Endothelial cell of umbilical vein (primary cell): ENCODE measurements at regions not wholly inside any gene's neighbourhood (a gene's known extent, or its start where the extent isn't known, plus 50 kb on each side); places are given as distances from the start of the nearest gene placed in this dataset.

ENCODE experiments used
- BruUV-seq: library from RNA; stranded (reverse); fragments of 400-500 nt; replicated peaks from 2 replicates; lab custom pipeline; 2021; lab: Mats Ljungman, UMichigan
- CTCF ChIA-PET: fragments of 300-600, 350-600 bp; sonication (Branson Sonifier 250); formaldehyde crosslinking; loops from one replicate; lab custom pipeline; 2021; ENCODE audit warnings: antibody characterized with exemption, inconsistent platforms; lab: Charles Lee
- POLR2A ChIA-PET: fragments of 300-600, 350-600 bp; sonication (Branson Sonifier 250); formaldehyde crosslinking; loops from one replicate; lab custom pipeline; 2021; ENCODE audit warnings: antibody characterized with exemption, inconsistent platforms; lab: Charles Lee
- DNase-seq: peaks from one replicate; pipeline ENCODE4 v3.0.0-alpha.2; 2011; ENCODE audit warnings: low read depth, low spot score
- FAIRE-seq: peaks from 2 replicates; lab custom pipeline; 2011; peaks lifted over from hg19 to GRCh38; lab: Jason Lieb, UNC
- H2AFZ ChIP-seq: 2 replicates; pipeline ENCODE4 v1.6.0; 2012; ENCODE audit warnings: low read depth, low read length, control low read depth, inconsistent platforms
- H3K27ac ChIP-seq: 2 replicates; pipeline ENCODE4 v1.5.1; 2011; ENCODE audit warnings: low read depth, mild to moderate bottlenecking, control low read depth, low read length, moderate library complexity; ENCODE audit not compliant: insufficient read depth
- H3K27me3 ChIP-seq, 2 experiments: 2 replicates each; pipeline versions ENCODE4 v1.6.0 to v1.6.1; 2011; ENCODE audit warnings: low read length in 2 of 2, mixed read lengths in 1 of 2; ENCODE audit not compliant: control insufficient read depth in 2 of 2, insufficient read depth in 2 of 2
- H3K36me3 ChIP-seq, 2 experiments: 2 replicates in 1 of 2; 3 replicates in 1 of 2; pipeline ENCODE4 v1.5.1; 2011; ENCODE audit warnings: low read length in 2 of 2, mild to moderate bottlenecking in 1 of 2, moderate library complexity in 1 of 2; ENCODE audit not compliant: control insufficient read depth in 2 of 2, insufficient read depth in 2 of 2; ENCODE audit errors: extremely low read depth in 1 of 2
- H3K4me1 ChIP-seq: 3 replicates; pipeline ENCODE4 v1.5.1; 2011; ENCODE audit warnings: mild to moderate bottlenecking, low read length; ENCODE audit not compliant: control insufficient read depth, insufficient read depth; ENCODE audit errors: extremely low read depth
- H3K4me2 ChIP-seq: 2 replicates; pipeline ENCODE4 v1.6.1; 2011; ENCODE audit warnings: low read length, control low read depth, mixed read lengths; ENCODE audit not compliant: insufficient read depth
- H3K4me3 ChIP-seq, 3 experiments: fragments of 200-600 bp in 1 of 3; sonication (generic), shearing (Covaris generic) in 1 of 3; replicated peaks in 1 of 3; 2 replicates each; pipeline ENCODE4 v1.5.1; 2011 to 2016; ENCODE audit warnings: control low read depth in 3 of 3, low read length in 3 of 3, mild to moderate bottlenecking in 2 of 3, inconsistent platforms in 1 of 3, low read depth in 1 of 3, moderate library complexity in 1 of 3; ENCODE audit not compliant: insufficient read depth in 1 of 3
- H3K79me2 ChIP-seq: 2 replicates; pipeline ENCODE4 v1.6.0; 2012; ENCODE audit warnings: low read length, inconsistent platforms; ENCODE audit not compliant: control insufficient read depth, insufficient read depth
- H3K9ac ChIP-seq: replicated peaks from 2 replicates; pipeline ENCODE3; 2011; ENCODE audit warnings: low read length, control low read depth; ENCODE audit not compliant: insufficient read depth; ENCODE audit errors: extremely low read depth
- H3K9me1 ChIP-seq: replicated peaks from 3 replicates; pipeline ENCODE4 v1.6.0; 2011; ENCODE audit warnings: mild to moderate bottlenecking, low read length; ENCODE audit not compliant: control insufficient read depth, insufficient read depth; ENCODE audit errors: extremely low read depth
- H3K9me3 ChIP-seq: replicated peaks from 2 replicates; pipeline ENCODE4 v1.5.1; 2012; ENCODE audit warnings: low read length, inconsistent platforms; ENCODE audit not compliant: control insufficient read depth, insufficient read depth
- H4K20me1 ChIP-seq: replicated peaks from 2 replicates; pipeline ENCODE3; 2011; ENCODE audit warnings: mild to moderate bottlenecking, low read length; ENCODE audit not compliant: control insufficient read depth, insufficient read depth; ENCODE audit errors: extremely low read depth
- CTCF ChIP-seq, 2 donors: IDR thresholded peaks; 1 replicate in 1 of 2; 2 replicates in 1 of 2; pipeline ENCODE4 v1.5.1; 2011; ENCODE audit warnings: low read length in 2 of 2, mild to moderate bottlenecking in 2 of 2, moderate library complexity in 2 of 2, control low read depth in 1 of 2, inconsistent platforms in 1 of 2, low read depth in 1 of 2; ENCODE audit not compliant: insufficient read depth in 1 of 2; ENCODE audit errors: extremely low read depth in 1 of 2
- EZH2 ChIP-seq: IDR thresholded peaks from 2 replicates; pipeline ENCODE4 v1.6.1; 2012; ENCODE audit warnings: borderline replicate concordance, low read depth, mild to moderate bottlenecking, moderate library complexity, low read length, inconsistent platforms; ENCODE audit not compliant: severe bottlenecking
- FOS ChIP-seq: IDR thresholded peaks from 2 replicates; pipeline ENCODE4 v1.6.1; 2011; ENCODE audit warnings: mild to moderate bottlenecking, low read length, moderate library complexity, borderline replicate concordance; ENCODE audit not compliant: insufficient read depth
- GATA2 ChIP-seq: IDR thresholded peaks from 2 replicates; pipeline ENCODE4 v1.7.0; 2011; ENCODE audit warnings: low read depth, mild to moderate bottlenecking, moderate library complexity, mixed read lengths, low read length; ENCODE audit not compliant: insufficient read length, insufficient read depth
- JUN ChIP-seq: IDR thresholded peaks from 2 replicates; pipeline ENCODE4 v1.6.1; 2011; ENCODE audit warnings: borderline replicate concordance, low read depth; ENCODE audit not compliant: insufficient read length, insufficient read depth
- MYC ChIP-seq: IDR thresholded peaks from one replicate; pipeline ENCODE4 v1.6.1; 2011; ENCODE audit warnings: mild to moderate bottlenecking, low read depth, low read length
- POLR2A ChIP-seq: IDR thresholded peaks from 2 replicates; pipeline ENCODE4 v1.6.1; 2012; ENCODE audit warnings: low read depth, mild to moderate bottlenecking, control low read depth, low read length
- POLR2AphosphoS5 ChIP-seq: IDR thresholded peaks from 2 replicates; pipeline ENCODE4 v1.6.1; 2012; ENCODE audit warnings: low read depth, mild to moderate bottlenecking, control low read depth, low read length, moderate library complexity; ENCODE audit not compliant: insufficient read depth
- dilution Hi-C: fragments of 300-500 bp; cut with MboI; formaldehyde crosslinking; loops from one replicate; pipeline ENCODE4 v1.15.0; 2019; ENCODE audit warnings: low sequenced_read_pairs; ENCODE audit not compliant: extremely low pct_ligation_motif_present
- intact Hi-C: fragments of 100-400 bp; cut with micrococcal nuclease; formaldehyde crosslinking; loops from one replicate; pipeline ENCODE4 v1.10.0; 2022
- TF ChIP-seq, protein P1 (sequence below): IDR thresholded peaks from 2 replicates; pipeline ENCODE4 v1.6.1; 2011; ENCODE audit not compliant: insufficient read depth, insufficient read length

DNA sequence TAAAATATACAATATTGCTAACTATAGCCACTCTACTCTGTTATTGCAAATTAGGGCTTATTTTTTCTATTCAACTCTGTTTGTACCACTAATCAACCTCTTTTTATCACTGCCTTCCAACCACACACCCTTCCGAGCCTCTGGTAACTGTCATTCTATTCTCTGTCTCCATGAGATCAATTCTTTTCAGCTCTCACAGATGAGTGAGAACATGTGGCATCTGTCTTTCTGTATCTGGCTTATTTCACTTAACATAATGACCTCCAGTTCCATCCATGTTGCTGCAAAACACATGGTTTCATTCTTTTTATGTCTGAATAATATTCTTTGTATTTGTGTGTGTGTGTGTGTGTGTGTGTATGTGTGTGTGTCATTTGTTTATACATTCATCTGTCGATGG, 350.1 kb upstream of the DACH1 start:
- no peak overlapping the region for H3K4me2 ChIP-seq
- no peak overlapping the region for H2AFZ ChIP-seq
- TF ChIP-seq, protein P1, sequence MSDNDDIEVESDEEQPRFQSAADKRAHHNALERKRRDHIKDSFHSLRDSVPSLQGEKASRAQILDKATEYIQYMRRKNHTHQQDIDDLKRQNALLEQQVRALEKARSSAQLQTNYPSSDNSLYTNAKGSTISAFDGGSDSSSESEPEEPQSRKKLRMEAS, result no peak
- no peaks in the 10 kb centered on the region for H3K36me3 ChIP-seq
- no peak overlapping the region for H3K9ac ChIP-seq
- no peaks in the 10 kb centered on the region for H3K9me3 ChIP-seq
- ChIA-PET POLR2A (no interaction called here), CTCF (no interaction called here)
- dilution Hi-C loops, result no loop called here
- FAIRE-seq (no peak), DNase-seq (no peak)
- no TSS peak for BruUV-seq
- no peaks in the 10 kb centered on the region for H3K27me3 ChIP-seq
- no peaks in the 10 kb centered on the region for H3K9me1 ChIP-seq
- intact Hi-C loops, result no loop called here
- no peak overlapping the region for H3K27ac ChIP-seq
- H3K79me2 ChIP-seq, result no peaks in the 10 kb centered on the region
- no peaks in the 10 kb centered on the region for H4K20me1 ChIP-seq
- H3K4me1 ChIP-seq, result no peaks in the 10 kb centered on the region
- no peak overlapping the region for H3K4me3 ChIP-seq

DNA sequence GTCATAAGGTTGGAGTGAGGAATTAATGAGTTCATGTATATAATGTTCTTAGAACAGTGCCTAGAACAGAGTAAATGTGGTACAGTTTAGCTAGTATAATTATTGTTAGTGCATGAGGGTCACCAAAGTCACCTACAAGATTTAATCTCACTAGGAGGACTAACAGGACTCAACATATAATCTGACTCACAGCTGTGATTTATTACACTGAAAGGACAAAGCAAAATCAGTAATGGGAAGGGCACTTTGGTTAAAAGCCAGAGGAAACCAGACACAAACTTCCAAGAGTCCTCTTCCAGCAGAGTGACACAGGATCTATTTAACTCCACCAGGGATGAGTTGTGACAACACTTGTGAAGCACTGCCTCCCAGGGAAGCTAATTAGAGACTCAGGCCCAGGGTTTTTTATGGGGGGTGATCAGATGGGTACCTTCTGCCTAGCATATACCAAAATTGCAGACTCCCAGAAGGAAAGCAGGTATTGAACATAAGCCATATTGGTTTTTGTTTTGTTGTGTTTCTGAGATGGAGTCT, 341.2 kb upstream of the DACH1 start:
- TF ChIP-seq GATA2 (no peak), MYC (no peak), CTCF (IDR thresholded peaks at IDR 0.05; ENCODE audit: extremely low read depth in 1 of 2, insufficient read depth in 1 of 2, low read depth in 1 of 2, low read length in 2 of 2) (no peak), POLR2A (no peak), JUN (no peak), FOS (no peak), POLR2AphosphoS5 (no peak), EZH2 (no peak)
- TF ChIP-seq, protein P1, result no peak
- peaks cover 3% of the 10 kb centered on the region for H3K9me1 ChIP-seq
- CTCF ChIA-PET, result no interaction called here
- no TSS peak for BruUV-seq
- intact Hi-C loops (no loop called here), dilution Hi-C loops (no loop called here)
- H3K79me2 ChIP-seq, result no peaks in the 10 kb centered on the region
- no peak overlapping the region for H3K4me3 ChIP-seq
- H3K36me3 ChIP-seq, result no peaks in the 10 kb centered on the region
- H3K4me1 ChIP-seq, result no peaks in the 10 kb centered on the region
- H2AFZ ChIP-seq, result no peak overlapping the region
- no peak overlapping the region for H3K27ac ChIP-seq
- FAIRE-seq, result no peak
- no peak overlapping the region for H3K4me2 ChIP-seq
- no peaks in the 10 kb centered on the region for H3K27me3 ChIP-seq
- DNase-seq, result no peak
- POLR2A ChIA-PET, result no interaction called here
- no peak overlapping the region for H3K9ac ChIP-seq
- no peaks in the 10 kb centered on the region for H3K9me3 ChIP-seq
- H4K20me1 ChIP-seq, result no peaks in the 10 kb centered on the region
